ENCODE measurements at regions not wholly inside any gene's neighbourhood (a gene's known extent, or its start where the extent isn't known, plus 50 kb on each side); places are given as distances from the start of the nearest gene placed in this dataset.

GRCh38 chr2:188919824-188920223 is 54.3 kb upstream of the COL3A1 start:
- no peak for TF ChIP-seq CTCF (IDR thresholded peaks at IDR 0.05)
- Mint-ChIP-seq H3K4me1 (no peaks in the 10 kb centered on the region), H3K27ac (no peak overlapping the region), H3K36me3 (ENCODE audit: low read depth) (no peaks in the 10 kb centered on the region), H3K27me3 (ENCODE audit: low read depth, poor library complexity) (no peaks in the 10 kb centered on the region), H3K4me3 (no peak overlapping the region), H3K9me3 (peaks cover 5% of the 10 kb centered on the region)
- no peak for DNase-seq

GRCh38 chr2:188922191-188922590 is 52.0 kb upstream of the COL3A1 start:
- no peak for DNase-seq
- H3K27ac Mint-ChIP-seq = no peak overlapping the region
- no peak overlapping the region for H3K4me3 Mint-ChIP-seq
- no peak for TF ChIP-seq CTCF (IDR thresholded peaks at IDR 0.05)
- no peaks in the 10 kb centered on the region for H3K36me3 Mint-ChIP-seq (ENCODE audit: low read depth)
- H3K9me3 Mint-ChIP-seq = peaks cover 17% of the 10 kb centered on the region
- H3K4me1 Mint-ChIP-seq = no peaks in the 10 kb centered on the region
- peaks cover 3% of the 10 kb centered on the region for H3K27me3 Mint-ChIP-seq (ENCODE audit: low read depth, poor library complexity)

All from nephron progenitor cell (in vitro differentiated cells).